IMR-90 (cell line): ENCODE measurements at regions not wholly inside any gene's neighbourhood (a gene's known extent, or its start where the extent isn't known, plus 50 kb on each side); places are given as distances from the start of the nearest gene placed in this dataset.

Experiments used
- ATAC-seq: fragments of 200-7000 bp; cut with Tn5 transposase; 2 replicates; pipeline ENCODE4 v1.9.1; 2020; ENCODE audit warnings: low read depth, mild to moderate bottlenecking, moderate library complexity
- BruUV-seq: library from RNA; stranded (reverse); fragments of 400-500 nt; replicated peaks from 2 replicates; lab custom pipeline; 2021; lab: Mats Ljungman, UMichigan
- CTCF ChIA-PET: fragments of 300-600 bp; formaldehyde crosslinking; extraction: SDS; loops from one replicate; lab custom pipeline; 2021; ENCODE audit warnings: antibody characterized with exemption; lab: Yijun Ruan, JAX
- POLR2A ChIA-PET: fragments of 300-600 bp; sonication (Branson Sonifier 250); formaldehyde crosslinking; loops from one replicate; lab custom pipeline; 2022; ENCODE audit warnings: antibody characterized with exemption; ENCODE audit not compliant: unreplicated experiment; lab: Charles Lee
- DNase-seq: peaks from one replicate; pipeline ENCODE4 v3.0.0; 2013
- H2AFZ ChIP-seq: replicated peaks from 2 replicates; pipeline ENCODE3; 2013; ENCODE audit warnings: low read length, mild to moderate bottlenecking; ENCODE audit not compliant: poor library complexity
- H2AK5ac ChIP-seq: 2 replicates; pipeline ENCODE4 v1.6.1; 2013; ENCODE audit warnings: low read depth, low read length, inconsistent platforms
- H2AK9ac ChIP-seq: replicated peaks from 2 replicates; pipeline ENCODE3; 2013; ENCODE audit warnings: mild to moderate bottlenecking, low read depth, low read length, moderate library complexity; ENCODE audit not compliant: poor library complexity
- H2BK120ac ChIP-seq: 2 replicates; pipeline ENCODE4 v1.6.1; 2013; ENCODE audit warnings: low read depth, low read length, inconsistent platforms
- H2BK15ac ChIP-seq: 3 replicates; pipeline ENCODE4 v1.6.1; 2013; ENCODE audit warnings: low read depth, low read length, inconsistent platforms
- H2BK20ac ChIP-seq: 2 replicates; pipeline ENCODE4 v1.6.1; 2013; ENCODE audit warnings: low read depth, mild to moderate bottlenecking, inconsistent platforms, low read length, moderate library complexity
- H2BK5ac ChIP-seq: 2 replicates; pipeline ENCODE4 v1.6.1; 2013; ENCODE audit warnings: mild to moderate bottlenecking, low read depth, low read length, inconsistent platforms; ENCODE audit not compliant: poor library complexity, severe bottlenecking
- H3K14ac ChIP-seq: replicated peaks from 2 replicates; pipeline ENCODE4 v1.6.1; 2013; ENCODE audit warnings: low read depth, low read length, inconsistent platforms
- H3K18ac ChIP-seq: 2 replicates; pipeline ENCODE4 v1.6.1; 2013; ENCODE audit warnings: low read depth, low read length, control low read depth
- H3K23ac ChIP-seq: 2 replicates; pipeline ENCODE4 v1.6.1; 2013; ENCODE audit warnings: low read depth, low read length, inconsistent platforms
- H3K27ac ChIP-seq: 2 replicates; pipeline ENCODE4 v1.5.1; 2013; ENCODE audit warnings: mild to moderate bottlenecking, control low read depth, low read length; ENCODE audit not compliant: insufficient read depth
- H3K27me3 ChIP-seq: 2 replicates; pipeline ENCODE4 v1.6.1; 2013; ENCODE audit warnings: low read length; ENCODE audit not compliant: control insufficient read depth, insufficient read depth
- H3K36me3 ChIP-seq: 2 replicates; pipeline ENCODE4 v1.6.1; 2013; ENCODE audit warnings: low read length, mixed read lengths; ENCODE audit not compliant: control insufficient read depth, insufficient read depth
- H3K4ac ChIP-seq: 2 replicates; pipeline ENCODE4 v1.6.1; 2013; ENCODE audit warnings: low read depth, low read length, inconsistent platforms
- H3K4me1 ChIP-seq: 2 replicates; pipeline ENCODE4 v1.6.1; 2013; ENCODE audit warnings: low read length, mixed read lengths; ENCODE audit not compliant: control insufficient read depth, insufficient read depth
- H3K4me2 ChIP-seq: 2 replicates; pipeline ENCODE4 v1.6.1; 2013; ENCODE audit warnings: low read depth, mild to moderate bottlenecking, control low read depth, low read length, moderate library complexity
- H3K4me3 ChIP-seq: 2 replicates; pipeline ENCODE4 v1.5.1; 2013; ENCODE audit warnings: low read depth, mild to moderate bottlenecking, control low read depth, low read length, moderate library complexity; ENCODE audit not compliant: insufficient read depth
- H3K56ac ChIP-seq: 2 replicates; pipeline ENCODE4 v1.6.1; 2013; ENCODE audit warnings: low read length, inconsistent platforms; ENCODE audit not compliant: insufficient read depth; ENCODE audit errors: extremely low read depth
- H3K79me1 ChIP-seq, 2 experiments: 2 replicates each; pipeline ENCODE4 v1.6.1; 2013; ENCODE audit warnings: low read length in 2 of 2, inconsistent platforms in 1 of 2, low read depth in 1 of 2
- H3K9ac ChIP-seq: 2 replicates; pipeline ENCODE4 v1.6.1; 2013; ENCODE audit warnings: low read depth, low read length, control low read depth
- H3K9me1 ChIP-seq: 2 replicates; pipeline ENCODE4 v1.6.1; 2013; ENCODE audit warnings: low read length, inconsistent platforms; ENCODE audit not compliant: insufficient read depth
- H3K9me3 ChIP-seq: 2 replicates; pipeline ENCODE4 v1.6.1; 2013; ENCODE audit warnings: low read length; ENCODE audit not compliant: control insufficient read depth, insufficient read depth
- H4K20me1 ChIP-seq: 2 replicates; pipeline ENCODE4 v1.6.1; 2013; ENCODE audit warnings: low read length, inconsistent platforms; ENCODE audit not compliant: insufficient read depth
- H4K5ac ChIP-seq: 2 replicates; pipeline ENCODE4 v1.6.1; 2013; ENCODE audit warnings: mild to moderate bottlenecking, low read depth, low read length, control low read depth
- H4K8ac ChIP-seq, 2 experiments: 2 replicates each; pipeline ENCODE4 v1.6.1; 2013; ENCODE audit warnings: low read depth in 2 of 2, low read length in 2 of 2, control low read depth in 1 of 2, inconsistent platforms in 1 of 2
- H4K91ac ChIP-seq: 2 replicates; pipeline ENCODE4 v1.6.1; 2013; ENCODE audit warnings: low read depth, low read length, inconsistent platforms; ENCODE audit not compliant: insufficient read depth
- BHLHE40 ChIP-seq: fragments of 150-350 bp; IDR thresholded peaks from 2 replicates; pipeline ENCODE4 v1.6.1; 2016; ENCODE audit warnings: mild to moderate bottlenecking, low read depth, low read length
- CEBPB ChIP-seq: IDR thresholded peaks from 2 replicates; pipeline ENCODE4 v1.6.1; 2012; ENCODE audit warnings: low read depth, low read length, improper control_type of control experiment
- CHD1 ChIP-seq: IDR thresholded peaks from 2 replicates; pipeline ENCODE4 v1.6.1; 2012; ENCODE audit warnings: low read depth, low read length, improper control_type of control experiment
- CTCF ChIP-seq: conservative IDR thresholded peaks from 2 replicates; pipeline ENCODE4 v1.5.1; 2012; ENCODE audit warnings: mild to moderate bottlenecking, low read depth, low read length, improper control_type of control experiment
- ELK1 ChIP-seq: fragments of 150-350 bp; IDR thresholded peaks from 2 replicates; pipeline ENCODE4 v1.6.1; 2016; ENCODE audit warnings: low read depth, mild to moderate bottlenecking, low read length, moderate library complexity, borderline replicate concordance
- FOS ChIP-seq: fragments of 150-350 bp; IDR thresholded peaks from 2 replicates; pipeline ENCODE4 v1.6.1; 2016; ENCODE audit warnings: low read depth, low read length
- MAFK ChIP-seq: IDR thresholded peaks from 2 replicates; pipeline ENCODE4 v1.6.1; 2012; ENCODE audit warnings: low read depth, low read length, improper control_type of control experiment
- MXI1 ChIP-seq: IDR thresholded peaks from 2 replicates; pipeline ENCODE4 v1.6.1; 2012; ENCODE audit warnings: low read depth, mild to moderate bottlenecking, low read length, moderate library complexity, borderline replicate concordance
- NFE2L2 ChIP-seq: fragments of 150-350 bp; IDR thresholded peaks from 2 replicates; pipeline ENCODE4 v1.6.1; 2016; ENCODE audit warnings: low read depth, mild to moderate bottlenecking, low read length
- POLR2A ChIP-seq: IDR thresholded peaks from 2 replicates; pipeline ENCODE4 v1.6.1; 2012; ENCODE audit warnings: mild to moderate bottlenecking, low read depth, low read length
- RAD21 ChIP-seq: IDR thresholded peaks from 2 replicates; pipeline ENCODE4 v1.6.1; 2012; ENCODE audit warnings: low read length, improper control_type of control experiment
- RCOR1 ChIP-seq: IDR thresholded peaks from 2 replicates; pipeline ENCODE4 v1.6.1; 2012; ENCODE audit warnings: mild to moderate bottlenecking, low read length, improper control_type of control experiment; ENCODE audit not compliant: insufficient replicate concordance
- RFX5 ChIP-seq: IDR thresholded peaks from 2 replicates; pipeline ENCODE4 v1.8.0; 2012; ENCODE audit warnings: low read depth, mild to moderate bottlenecking, low read length, moderate library complexity
- SMC3 ChIP-seq: fragments of 150-350 bp; IDR thresholded peaks from 2 replicates; pipeline ENCODE4 v1.6.1; 2016; ENCODE audit warnings: low read depth, mild to moderate bottlenecking, antibody characterized with exemption, low read length, moderate library complexity
- USF2 ChIP-seq: fragments of 150-350 bp; IDR thresholded peaks from 2 replicates; pipeline ENCODE4 v1.6.1; 2017; ENCODE audit warnings: mild to moderate bottlenecking, antibody characterized with exemption, low read length, low read depth
- WGBS, 2 experiments: methylation state at CpG; one replicate each; pipeline versions ENCODE4 v1.1.5 to v1.1.7; 2013; ENCODE audit warnings: missing lambda C conversion rate in 2 of 2; ENCODE audit not compliant: insufficient read length in 1 of 2; ENCODE audit errors: extremely low coverage in 2 of 2; 5-methylcytosine and 5-hydroxymethylcytosine counted together
- dilution Hi-C: fragments of 300-500 bp; cut with HindIII; formaldehyde crosslinking; loops from one replicate; pipeline ENCODE4 v1.14.3; 2018; ENCODE audit warnings: low sequenced_read_pairs; ENCODE audit not compliant: unreplicated experiment
- in situ Hi-C: fragments of 300-500 bp; cut with MboI; formaldehyde crosslinking; loops from 3 replicates; pipeline ENCODE4 v1.14.3; 2019; ENCODE audit warnings: low sequenced_read_pairs, inconsistent platforms, mixed read lengths
- intact Hi-C: fragments of 100-400 bp; cut with micrococcal nuclease; formaldehyde crosslinking; loops from 2 replicates; pipeline ENCODE4 v1.10.0; 2022

GRCh38 chr10:63707254-63707910 lies 186.2 kb downstream of the REEP3 start:
- Histone ChIP-seq H2BK15ac (no peak overlapping the region), H3K4me1 (peaks cover 10% of the 10 kb centered on the region), H3K14ac (no peak overlapping the region), H3K4me2 (no peak overlapping the region), H3K9me1 (0 out of 2 replicates have a peak, but pooled peaks cover 3% of the 10 kb centered on the region), H2AK5ac (no peak overlapping the region), H3K9ac (no peak overlapping the region), H2AFZ (no peak overlapping the region), H3K56ac (no peak overlapping the region), H2BK5ac (no peak overlapping the region), H3K27ac (no peak overlapping the region), H3K36me3 (no peaks in the 10 kb centered on the region), H3K4me3 (no peak overlapping the region), H4K91ac (no peak overlapping the region), H3K79me1 (no peaks in the 10 kb centered on the region), H3K4ac (no peak overlapping the region), H4K5ac (no peak overlapping the region), H3K27me3 (no peaks in the 10 kb centered on the region), H3K23ac (no peak overlapping the region), H3K9me3 (no peaks in the 10 kb centered on the region), H4K8ac (no peak overlapping the region; a peak in 1 of 4 replicates), H3K18ac (no peak overlapping the region), H4K20me1 (no peaks in the 10 kb centered on the region; the same call in 1 of the 2 replicates), H2BK20ac (no peak overlapping the region), H2AK9ac (no peak overlapping the region), H2BK120ac (no peak overlapping the region)
- DNase-seq (peak; percentile 99), ATAC-seq (peak; percentile 80)
- ChIA-PET CTCF (interaction anchor here (0.6 to 1.2 kb wide), 3 partner anchors 12 to 422 kb away, joined by 3 read pairs; no protein-coding TSS in a partner anchor), POLR2A (no interaction called here)
- in situ Hi-C loops (no loop called here), dilution Hi-C loops (loop anchor here (25.0 kb wide), 1 partner anchor 545 kb away; no protein-coding TSS in a partner anchor), intact Hi-C loops (no loop called here)
- WGBS, 2 experiments: no CpG with 5 or more reads among the region's 1 CpG
- TF ChIP-seq RAD21 (no peak), ELK1 (no peak), FOS (peak; percentile 100), POLR2A (no peak), MAFK (0 out of 2 replicates have a peak, but pooled peaks have one; percentile 4), CTCF (no peak), RFX5 (peak; percentile 73), BHLHE40 (peak; percentile 59; the same call in 1 of the 2 replicates), NFE2L2 (peak; percentile 39; the same call in 1 of the 2 replicates), SMC3 (no peak), USF2 (no peak), MXI1 (no peak), CEBPB (peak; percentile 62), RCOR1 (no peak), CHD1 (no peak)
- no TSS peak for BruUV-seq
